GM21390 (cell line): ENCODE measurements at regions not wholly inside any gene's neighbourhood (a gene's known extent, or its start where the extent isn't known, plus 50 kb on each side); places are given as distances from the start of the nearest gene placed in this dataset.

Source experiments
- ATAC-seq: cut with Tn5 transposase; IDR thresholded peaks from one replicate; pipeline ENCODE4 v1.9.1; 2021; ENCODE audit not compliant: unreplicated experiment

- ATAC-seq, result no peak
Measured at GRCh38 chr7:41054960-41055661, 647.8 kb downstream of the INHBA start.

- no peak for ATAC-seq
Measured at GRCh38 chr7:41053820-41054219, 649.1 kb downstream of the INHBA start.

GRCh38 chr7:41052736-41053135, 650.2 kb downstream of the INHBA start:
- ATAC-seq, result no peak

GRCh38 chr7:41052201-41052600, 650.7 kb downstream of the INHBA start:
- ATAC-seq, result no peak

GRCh38 chr7:41051535-41051934, 651.4 kb downstream of the INHBA start:
- ATAC-seq, result no peak

GRCh38 chr7:41051062-41051461, 651.8 kb downstream of the INHBA start:
- no peak for ATAC-seq

- ATAC-seq, result no peak
Measured at GRCh38 chr7:41048771-41049170, 654.1 kb downstream of the INHBA start.

- ATAC-seq, result no peak
Measured at GRCh38 chr7:41047789-41048191, 655.1 kb downstream of the INHBA start.

GRCh38 chr7:41047211-41047610, 655.7 kb downstream of the INHBA start:
- no peak for ATAC-seq

- ATAC-seq, result no peak
Measured at GRCh38 chr7:41046776-41047175, 656.1 kb downstream of the INHBA start.

- no peak for ATAC-seq
Measured at GRCh38 chr7:41046221-41046761, 656.6 kb downstream of the INHBA start.

GRCh38 chr7:41045556-41046123, 657.2 kb downstream of the INHBA start:
- ATAC-seq, result no peak

GRCh38 chr7:41039981-41040380, 662.9 kb downstream of the INHBA start:
- no peak for ATAC-seq

- no peak for ATAC-seq
Measured at GRCh38 chr7:41039386-41039953, 663.4 kb downstream of the INHBA start.

- ATAC-seq, result no peak
Measured at GRCh38 chr7:41038211-41038610, 664.7 kb downstream of the INHBA start.

- ATAC-seq, result no peak
Measured at GRCh38 chr7:41037691-41038090, 665.2 kb downstream of the INHBA start.

GRCh38 chr7:41035794-41036193, 667.1 kb downstream of the INHBA start:
- no peak for ATAC-seq

GRCh38 chr7:41033500-41033899, 669.4 kb downstream of the INHBA start:
- ATAC-seq, result no peak

- no peak for ATAC-seq
Measured at GRCh38 chr7:41030673-41031072, 672.2 kb downstream of the INHBA start.

- ATAC-seq, result no peak
Measured at GRCh38 chr7:41029072-41029499, 673.8 kb downstream of the INHBA start.

GRCh38 chr7:41028580-41028979, 674.3 kb downstream of the INHBA start:
- ATAC-seq, result no peak

- ATAC-seq, result no peak
Measured at GRCh38 chr7:41027428-41028115, 675.3 kb downstream of the INHBA start.
